ENCODE measurements at regions not wholly inside any gene's neighbourhood (a gene's known extent, or its start where the extent isn't known, plus 50 kb on each side); places are given as distances from the start of the nearest gene placed in this dataset.

GRCh38 chr15:87564681-87565080 is 691.9 kb downstream of the NTRK3 start:
- Histone ChIP-seq H3K4me1 (ENCODE audit: insufficient read depth, low read length, poor library complexity, severe bottlenecking) (no peaks in the 10 kb centered on the region), H3K79me2 (ENCODE audit: insufficient read depth, low read depth, low read length) (no peaks in the 10 kb centered on the region), H3K27ac (ENCODE audit: low read depth, low read length, poor library complexity, severe bottlenecking) (no peak overlapping the region), H3K4me2 (ENCODE audit: low read length) (no peak overlapping the region), H3K9me3 (ENCODE audit: low read length) (no peaks in the 10 kb centered on the region), H4K20me1 (ENCODE audit: insufficient read depth, low read length) (no peaks in the 10 kb centered on the region), H2AFZ (ENCODE audit: low read length) (no peak overlapping the region), H3K9me2 (ENCODE audit: insufficient read depth, low read length) (no peaks in the 10 kb centered on the region), H3K4me3 (ENCODE audit: low read depth, low read length, poor library complexity, severe bottlenecking) (no peak overlapping the region), H3K36me3 (ENCODE audit: insufficient read depth, low read length) (no peaks in the 10 kb centered on the region)
- ChIA-PET CTCF (ENCODE audit: unreplicated experiment) (no interaction called here), POLR2A (no interaction called here)
- no TSS peak for BruUV-seq (replicated peaks)
- DNase-seq (ENCODE audit: low spot score) = no peak
- intact Hi-C loops (cut with micrococcal nuclease; ENCODE audit: unreplicated experiment) = no loop called here
- no peak for TF ChIP-seq EZH2phosphoT487 (IDR thresholded peaks at IDR 0.05; ENCODE audit: borderline replicate concordance, low read depth, low read length)

- intact Hi-C loops (cut with micrococcal nuclease; ENCODE audit: unreplicated experiment) = no loop called here
- no peak for TF ChIP-seq EZH2phosphoT487 (IDR thresholded peaks at IDR 0.05; ENCODE audit: borderline replicate concordance, low read depth, low read length)
- TF ChIP-seq, protein P1, sequence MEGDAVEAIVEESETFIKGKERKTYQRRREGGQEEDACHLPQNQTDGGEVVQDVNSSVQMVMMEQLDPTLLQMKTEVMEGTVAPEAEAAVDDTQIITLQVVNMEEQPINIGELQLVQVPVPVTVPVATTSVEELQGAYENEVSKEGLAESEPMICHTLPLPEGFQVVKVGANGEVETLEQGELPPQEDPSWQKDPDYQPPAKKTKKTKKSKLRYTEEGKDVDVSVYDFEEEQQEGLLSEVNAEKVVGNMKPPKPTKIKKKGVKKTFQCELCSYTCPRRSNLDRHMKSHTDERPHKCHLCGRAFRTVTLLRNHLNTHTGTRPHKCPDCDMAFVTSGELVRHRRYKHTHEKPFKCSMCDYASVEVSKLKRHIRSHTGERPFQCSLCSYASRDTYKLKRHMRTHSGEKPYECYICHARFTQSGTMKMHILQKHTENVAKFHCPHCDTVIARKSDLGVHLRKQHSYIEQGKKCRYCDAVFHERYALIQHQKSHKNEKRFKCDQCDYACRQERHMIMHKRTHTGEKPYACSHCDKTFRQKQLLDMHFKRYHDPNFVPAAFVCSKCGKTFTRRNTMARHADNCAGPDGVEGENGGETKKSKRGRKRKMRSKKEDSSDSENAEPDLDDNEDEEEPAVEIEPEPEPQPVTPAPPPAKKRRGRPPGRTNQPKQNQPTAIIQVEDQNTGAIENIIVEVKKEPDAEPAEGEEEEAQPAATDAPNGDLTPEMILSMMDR (conservative IDR thresholded peaks at IDR 0.05; ENCODE audit: low read length) = no peak
- CTCF ChIA-PET (ENCODE audit: unreplicated experiment) = no interaction called here
Measured at GRCh38 chr15:87563869-87564268, 692.7 kb downstream of the NTRK3 start.

GRCh38 chr15:87562203-87562602 is 694.3 kb downstream of the NTRK3 start:
- no peak overlapping the region for H2AFZ ChIP-seq (ENCODE audit: low read length)
- no peaks in the 10 kb centered on the region for H3K36me3 ChIP-seq (ENCODE audit: insufficient read depth, low read length)
- ChIA-PET POLR2A (no interaction called here), CTCF (ENCODE audit: unreplicated experiment) (no interaction called here)
- H4K20me1 ChIP-seq (ENCODE audit: insufficient read depth, low read length) = no peaks in the 10 kb centered on the region
- no TSS peak for BruUV-seq (replicated peaks)
- H3K4me3 ChIP-seq (ENCODE audit: low read depth, low read length, poor library complexity, severe bottlenecking) = no peak overlapping the region
- H3K9me2 ChIP-seq (ENCODE audit: insufficient read depth, low read length) = no peaks in the 10 kb centered on the region
- no peak overlapping the region for H3K27ac ChIP-seq (ENCODE audit: low read depth, low read length, poor library complexity, severe bottlenecking)
- H3K4me1 ChIP-seq (ENCODE audit: insufficient read depth, low read length, poor library complexity, severe bottlenecking) = no peaks in the 10 kb centered on the region
- H3K79me2 ChIP-seq (ENCODE audit: insufficient read depth, low read depth, low read length) = no peaks in the 10 kb centered on the region
- DNase-seq (ENCODE audit: low spot score) = no peak
- TF ChIP-seq, protein P1 (conservative IDR thresholded peaks at IDR 0.05; ENCODE audit: low read length) = no peak
- no peak for TF ChIP-seq EZH2phosphoT487 (IDR thresholded peaks at IDR 0.05; ENCODE audit: borderline replicate concordance, low read depth, low read length)
- no peaks in the 10 kb centered on the region for H3K9me3 ChIP-seq (ENCODE audit: low read length)
- intact Hi-C loops (cut with micrococcal nuclease; ENCODE audit: unreplicated experiment) = no loop called here
- no peak overlapping the region for H3K4me2 ChIP-seq (ENCODE audit: low read length)

More at GRCh38 chr15:87563869-87564268, 692.7 kb downstream of the NTRK3 start:
- BruUV-seq (replicated peaks) = no TSS peak
- H3K9me3 ChIP-seq (ENCODE audit: low read length) = no peaks in the 10 kb centered on the region
- no peaks in the 10 kb centered on the region for H4K20me1 ChIP-seq (ENCODE audit: insufficient read depth, low read length)
- H3K27ac ChIP-seq (ENCODE audit: low read depth, low read length, poor library complexity, severe bottlenecking) = no peak overlapping the region
- no peak overlapping the region for H3K4me2 ChIP-seq (ENCODE audit: low read length)
- no peaks in the 10 kb centered on the region for H3K4me1 ChIP-seq (ENCODE audit: insufficient read depth, low read length, poor library complexity, severe bottlenecking)
- H3K36me3 ChIP-seq (ENCODE audit: insufficient read depth, low read length) = no peaks in the 10 kb centered on the region
- no peaks in the 10 kb centered on the region for H3K79me2 ChIP-seq (ENCODE audit: insufficient read depth, low read depth, low read length)
- no peak overlapping the region for H2AFZ ChIP-seq (ENCODE audit: low read length)
- POLR2A ChIA-PET = interaction anchor here (0.6 kb wide), 1 partner anchor 49 kb away, joined by 3 read pairs; no protein-coding TSS in a partner anchor
- H3K9me2 ChIP-seq (ENCODE audit: insufficient read depth, low read length) = no peaks in the 10 kb centered on the region
- no peak overlapping the region for H3K4me3 ChIP-seq (ENCODE audit: low read depth, low read length, poor library complexity, severe bottlenecking)
- no peak for DNase-seq (ENCODE audit: low spot score)

Data from OCI-LY7 (cell line).